ENCODE measurements at regions not wholly inside any gene's neighbourhood (a gene's known extent, or its start where the extent isn't known, plus 50 kb on each side); places are given as distances from the start of the nearest gene placed in this dataset.
"Not testable (repeated sequence)": the region's sequence is repeated elsewhere in the genome, so short reads cannot be mapped to it uniquely, and the experiment has no call there.

GRCh38 chr6:80789912-80790570, 683.6 kb downstream of the BCKDHB start:
- Histone ChIP-seq H3K9me3 (no peaks in the 10 kb centered on the region), H3K36me3 (no peaks in the 10 kb centered on the region), H3K4me1 (no peaks in the 10 kb centered on the region), H3K27me3 (no peaks in the 10 kb centered on the region), H3K4me3 (no peak overlapping the region), H3K27ac (no peak overlapping the region)
- no peak for DNase-seq
- 32 to 33% methylated on average over 1 of the region's 1 CpG for WGBS, 2 donors (ENCODE audit: low coverage in 1 of 2)
- in situ Hi-C loops (cut with MboI; ENCODE audit: low pct_ligation_motif_present in 1 of 4, low pct_unique_long_range_greater_than_20kb in 1 of 4, low sequenced_read_pairs in 3 of 4), result no loop called here
- intact Hi-C loops (cut with DNase I; ENCODE audit: low total_unique reads), result no loop called here
- no peak for TF ChIP-seq CTCF (IDR thresholded peaks at IDR 0.05)
- TF ChIP-seq EP300 (IDR thresholded peaks at IDR 0.05; ENCODE audit: low read depth), result no peak
- TF ChIP-seq POLR2A (IDR thresholded peaks at IDR 0.05), result no peak
- no peak for TF ChIP-seq POLR2AphosphoS5 (IDR thresholded peaks at IDR 0.05)

GRCh38 chr6:80783271-80783670, 676.8 kb downstream of the BCKDHB start:
- H3K4me1 ChIP-seq; H3K27ac ChIP-seq; H3K4me3 ChIP-seq; in situ Hi-C loops (cut with MboI; ENCODE audit: low pct_ligation_motif_present in 1 of 4, low pct_unique_long_range_greater_than_20kb in 1 of 4, low sequenced_read_pairs in 3 of 4); H3K27me3 ChIP-seq; DNase-seq; intact Hi-C loops (cut with DNase I; ENCODE audit: low total_unique reads); H3K9me3 ChIP-seq; H3K36me3 ChIP-seq: not testable (repeated sequence)
- 90 to 97% methylated on average over 2 to 12 of the region's 12 CpGs for WGBS, 2 donors (ENCODE audit: low coverage in 1 of 2)

- no peaks in the 10 kb centered on the region for H3K4me1 ChIP-seq
- H3K27me3 ChIP-seq, result no peaks in the 10 kb centered on the region
- no peaks in the 10 kb centered on the region for H3K9me3 ChIP-seq
- H3K27ac ChIP-seq, result no peak overlapping the region
- WGBS, 2 donors (ENCODE audit: low coverage in 1 of 2), result 22 to 35% methylated on average over 1 to 2 of the region's 2 CpGs
- TF ChIP-seq POLR2A (IDR thresholded peaks at IDR 0.05) (no peak), POLR2AphosphoS5 (IDR thresholded peaks at IDR 0.05) (no peak), EP300 (IDR thresholded peaks at IDR 0.05; ENCODE audit: low read depth) (no peak), CTCF (IDR thresholded peaks at IDR 0.05) (no peak)
- intact Hi-C loops (cut with DNase I; ENCODE audit: low total_unique reads), result no loop called here
- in situ Hi-C loops (cut with MboI; ENCODE audit: low pct_ligation_motif_present in 1 of 4, low pct_unique_long_range_greater_than_20kb in 1 of 4, low sequenced_read_pairs in 3 of 4), result no loop called here
- no peak for DNase-seq
- H3K4me3 ChIP-seq, result no peak overlapping the region
- no peaks in the 10 kb centered on the region for H3K36me3 ChIP-seq
Observed at GRCh38 chr6:80771941-80772340, 665.5 kb downstream of the BCKDHB start.

GRCh38 chr6:80769106-80769505, 662.6 kb downstream of the BCKDHB start:
- no peaks in the 10 kb centered on the region for H3K4me1 ChIP-seq
- in situ Hi-C loops (cut with MboI; ENCODE audit: low pct_ligation_motif_present in 1 of 4, low pct_unique_long_range_greater_than_20kb in 1 of 4, low sequenced_read_pairs in 3 of 4), result no loop called here

More at GRCh38 chr6:80769106-80769505, 662.6 kb downstream of the BCKDHB start:
- Histone ChIP-seq H3K36me3 (no peaks in the 10 kb centered on the region), H3K27ac (no peak overlapping the region), H3K9me3 (no peaks in the 10 kb centered on the region), H3K27me3 (no peaks in the 10 kb centered on the region), H3K4me3 (no peak overlapping the region)
- no peak for TF ChIP-seq POLR2AphosphoS5 (IDR thresholded peaks at IDR 0.05)
- TF ChIP-seq EP300 (IDR thresholded peaks at IDR 0.05; ENCODE audit: low read depth), result no peak
- no peak for TF ChIP-seq CTCF (IDR thresholded peaks at IDR 0.05)
- no peak for TF ChIP-seq POLR2A (IDR thresholded peaks at IDR 0.05)
- WGBS, 2 donors (ENCODE audit: low coverage in 1 of 2), result 34 to 80% methylated on average over 1 of the region's 1 CpG
- no peak for DNase-seq
- intact Hi-C loops (cut with DNase I; ENCODE audit: low total_unique reads), result no loop called here

Measured in transverse colon (tissue), 4 donors.